GM23338 (cell line): ENCODE measurements at regions not wholly inside any gene's neighbourhood (a gene's known extent, or its start where the extent isn't known, plus 50 kb on each side); places are given as distances from the start of the nearest gene placed in this dataset.
A peak's percentile ranks its signal among the peaks of the same experiment; 100 is the strongest.

Experiments
- ATAC-seq: fragments of 200-7000 bp; cut with Tn5 transposase; 3 replicates; pipeline ENCODE4 v1.9.1; 2020
- DNase-seq: peaks from one replicate; pipeline ENCODE4 v3.0.0-alpha.2; 2015; ENCODE audit warnings: low spot score
- H2AFZ ChIP-seq: fragments of 200-600 bp; sonication (generic); 2 replicates; pipeline ENCODE4 v1.8.0; 2016; ENCODE audit warnings: antibody characterized with exemption, mild to moderate bottlenecking, moderate library complexity
- H3F3A ChIP-seq: fragments of 200-600 bp; sonication (generic); replicated peaks from 2 replicates; pipeline ENCODE4 v1.8.0; 2017; ENCODE audit warnings: antibody characterized with exemption, mixed run types, low read depth
- H3K27ac ChIP-seq: fragments of 200-600 bp; sonication (generic); 2 replicates; pipeline ENCODE4 v1.6.1; 2016; ENCODE audit warnings: low read depth
- H3K27me3 ChIP-seq: fragments of 200-600 bp; sonication (generic); 2 replicates; pipeline ENCODE4 v1.8.0; 2016; ENCODE audit warnings: mild to moderate bottlenecking, mixed run types, moderate library complexity; ENCODE audit not compliant: insufficient read depth
- H3K36me3 ChIP-seq: fragments of 200-600 bp; sonication (generic); 2 replicates; pipeline ENCODE4 v1.8.0; 2016; ENCODE audit warnings: mild to moderate bottlenecking; ENCODE audit not compliant: insufficient read depth
- H3K4me1 ChIP-seq: fragments of 200-600 bp; sonication (generic); 2 replicates; pipeline ENCODE4 v1.8.0; 2016; ENCODE audit warnings: mild to moderate bottlenecking, moderate library complexity; ENCODE audit not compliant: insufficient read depth
- H3K4me2 ChIP-seq: fragments of 200-600 bp; sonication (generic); 2 replicates; pipeline ENCODE4 v1.7.1; 2017; ENCODE audit warnings: mixed run types
- H3K4me3 ChIP-seq: fragments of 200-600 bp; sonication (generic); 2 replicates; pipeline ENCODE4 v1.6.1; 2016; ENCODE audit warnings: mixed run types
- H3K79me2 ChIP-seq: fragments of 200-600 bp; sonication (generic); replicated peaks from 2 replicates; pipeline ENCODE4 v1.8.0; 2017; ENCODE audit warnings: mild to moderate bottlenecking; ENCODE audit not compliant: insufficient read depth
- H3K9me2 ChIP-seq: fragments of 200-600 bp; sonication (generic); 2 replicates; pipeline ENCODE4 v1.8.0; 2017; ENCODE audit not compliant: insufficient read depth
- H4K20me1 ChIP-seq: fragments of 200-600 bp; sonication (generic); replicated peaks from 2 replicates; pipeline ENCODE4 v1.8.0; 2017; ENCODE audit warnings: mild to moderate bottlenecking; ENCODE audit not compliant: insufficient read depth
- H3K27ac Mint-ChIP-seq: 2 replicates; pipeline ENCODE4 v1.8.0; 2020; ENCODE audit warnings: inconsistent platforms, mild to moderate bottlenecking, moderate library complexity, mixed read lengths
- H3K27me3 Mint-ChIP-seq: 3 replicates; pipeline ENCODE4 v1.8.0; 2022; ENCODE audit warnings: low read depth, mild to moderate bottlenecking, moderate library complexity, mixed read lengths, inconsistent platforms; ENCODE audit not compliant: insufficient read depth, poor library complexity
- H3K36me3 Mint-ChIP-seq: 3 replicates; pipeline ENCODE4 v1.8.0; 2021; ENCODE audit warnings: low read depth, mild to moderate bottlenecking, inconsistent platforms, moderate library complexity, mixed read lengths
- H3K4me1 Mint-ChIP-seq: 3 replicates; pipeline ENCODE4 v1.8.0; 2020; ENCODE audit warnings: mild to moderate bottlenecking, inconsistent platforms, mixed read lengths
- H3K4me3 Mint-ChIP-seq: 3 replicates; pipeline ENCODE4 v1.8.0; 2021; ENCODE audit warnings: moderate library complexity, mild to moderate bottlenecking, inconsistent platforms, mixed read lengths
- H3K9me3 Mint-ChIP-seq: 3 replicates; pipeline ENCODE4 v1.8.0; 2020; ENCODE audit warnings: moderate library complexity, mild to moderate bottlenecking, inconsistent platforms, mixed read lengths
- CREB1 ChIP-seq: fragments of 250-450 bp; sonication (Bioruptor Pico); IDR thresholded peaks from 2 replicates; pipeline ENCODE4 v1.5.0; 2020; ENCODE audit warnings: low read depth, mild to moderate bottlenecking, moderate library complexity
- EZH2 ChIP-seq: fragments of 200-600 bp; sonication (generic); IDR thresholded peaks from one replicate; pipeline ENCODE4 v1.8.0; 2017; ENCODE audit warnings: antibody characterized with exemption, mild to moderate bottlenecking, low read depth; ENCODE audit not compliant: unreplicated experiment
- EZH2phosphoT487 ChIP-seq: fragments of 200-600 bp; sonication (generic); IDR thresholded peaks from one replicate; pipeline ENCODE4 v1.8.1; 2018; ENCODE audit warnings: antibody characterized with exemption; ENCODE audit not compliant: unreplicated experiment
- POLR2AphosphoS5 ChIP-seq: IDR thresholded peaks from 2 replicates; pipeline ENCODE4 v1.6.1; 2016; ENCODE audit warnings: antibody characterized with exemption, low read depth
- STAT1 ChIP-seq: IDR thresholded peaks from one replicate; pipeline ENCODE4 v1.6.1; 2016; ENCODE audit warnings: antibody characterized with exemption; ENCODE audit not compliant: unreplicated experiment
- ZNF331 ChIP-seq: fragments of 250-450 bp; sonication (Bioruptor Pico); IDR thresholded peaks from 2 replicates; pipeline ENCODE4 v1.5.0; 2020; ENCODE audit warnings: low read depth, mild to moderate bottlenecking, moderate library complexity
- TF ChIP-seq, protein P1 (sequence below): fragments of 250-450 bp; sonication (Bioruptor Pico); IDR thresholded peaks from 2 replicates; pipeline ENCODE4 v1.5.0; 2020; ENCODE audit warnings: mild to moderate bottlenecking, moderate library complexity
- TF ChIP-seq, protein P2 (sequence below): IDR thresholded peaks from 2 replicates; pipeline ENCODE4 v1.6.1; 2016; ENCODE audit warnings: antibody characterized with exemption

DNA sequence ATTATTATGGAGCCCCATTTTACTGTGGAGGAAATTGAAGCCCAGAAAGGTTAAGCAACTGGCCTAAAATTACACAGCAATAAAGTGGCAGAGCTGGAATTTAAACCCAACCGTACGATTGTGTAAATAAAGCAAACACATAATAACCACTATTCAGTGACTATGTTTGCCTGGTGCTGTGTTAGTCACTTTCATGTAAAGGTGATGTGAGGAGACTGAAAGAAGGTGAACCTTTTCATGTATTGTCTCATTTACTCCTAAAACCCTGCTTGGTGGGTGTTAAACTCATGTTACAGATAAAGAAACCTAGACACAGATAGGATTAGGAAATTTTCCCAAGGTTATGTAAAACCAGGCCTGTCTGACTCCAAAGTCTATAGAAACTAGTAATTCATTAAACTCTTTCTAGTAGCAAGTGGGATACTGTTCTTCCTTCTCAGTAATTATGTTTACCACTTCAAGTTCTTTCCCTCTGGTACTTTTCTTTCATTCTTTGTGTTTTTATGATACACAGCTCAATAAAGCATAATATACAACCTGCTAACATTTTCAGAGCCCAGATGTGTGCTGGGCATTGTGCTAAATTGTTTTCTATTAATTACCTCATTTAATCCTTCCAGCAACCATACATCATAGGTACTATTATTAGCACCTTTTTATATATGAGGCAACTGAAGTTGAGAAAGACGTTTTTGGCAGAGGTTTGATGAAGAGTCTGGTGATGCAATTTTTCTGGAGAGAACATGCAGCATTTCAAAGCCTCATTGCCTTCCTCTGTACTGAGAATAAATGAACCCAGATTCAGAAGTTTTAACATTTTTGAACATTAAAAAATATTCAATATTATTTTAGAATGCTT lies 202.7 kb downstream of the SPRY1 start:
- peak overlapping the region; percentile 75 for H3K27ac ChIP-seq
- DNase-seq = no peak
- Mint-ChIP-seq H3K4me3 (no peak overlapping the region), H3K27ac (peak overlapping the region; percentile 95; the same call in 1 of the 2 replicates), H3K36me3 (no peaks in the 10 kb centered on the region), H3K9me3 (no peaks in the 10 kb centered on the region; the same call in 2 of the 3 replicates), H3K27me3 (peaks cover 6% of the 10 kb centered on the region), H3K4me1 (peaks cover 33% of the 10 kb centered on the region)
- no peaks in the 10 kb centered on the region for H3K36me3 ChIP-seq
- TF ChIP-seq EZH2 (no peak), EZH2phosphoT487 (no peak), CREB1 (CRISPR knock-in tag) (no peak), STAT1 (no peak), ZNF331 (no peak), POLR2AphosphoS5 (no peak)
- TF ChIP-seq, protein P1, sequence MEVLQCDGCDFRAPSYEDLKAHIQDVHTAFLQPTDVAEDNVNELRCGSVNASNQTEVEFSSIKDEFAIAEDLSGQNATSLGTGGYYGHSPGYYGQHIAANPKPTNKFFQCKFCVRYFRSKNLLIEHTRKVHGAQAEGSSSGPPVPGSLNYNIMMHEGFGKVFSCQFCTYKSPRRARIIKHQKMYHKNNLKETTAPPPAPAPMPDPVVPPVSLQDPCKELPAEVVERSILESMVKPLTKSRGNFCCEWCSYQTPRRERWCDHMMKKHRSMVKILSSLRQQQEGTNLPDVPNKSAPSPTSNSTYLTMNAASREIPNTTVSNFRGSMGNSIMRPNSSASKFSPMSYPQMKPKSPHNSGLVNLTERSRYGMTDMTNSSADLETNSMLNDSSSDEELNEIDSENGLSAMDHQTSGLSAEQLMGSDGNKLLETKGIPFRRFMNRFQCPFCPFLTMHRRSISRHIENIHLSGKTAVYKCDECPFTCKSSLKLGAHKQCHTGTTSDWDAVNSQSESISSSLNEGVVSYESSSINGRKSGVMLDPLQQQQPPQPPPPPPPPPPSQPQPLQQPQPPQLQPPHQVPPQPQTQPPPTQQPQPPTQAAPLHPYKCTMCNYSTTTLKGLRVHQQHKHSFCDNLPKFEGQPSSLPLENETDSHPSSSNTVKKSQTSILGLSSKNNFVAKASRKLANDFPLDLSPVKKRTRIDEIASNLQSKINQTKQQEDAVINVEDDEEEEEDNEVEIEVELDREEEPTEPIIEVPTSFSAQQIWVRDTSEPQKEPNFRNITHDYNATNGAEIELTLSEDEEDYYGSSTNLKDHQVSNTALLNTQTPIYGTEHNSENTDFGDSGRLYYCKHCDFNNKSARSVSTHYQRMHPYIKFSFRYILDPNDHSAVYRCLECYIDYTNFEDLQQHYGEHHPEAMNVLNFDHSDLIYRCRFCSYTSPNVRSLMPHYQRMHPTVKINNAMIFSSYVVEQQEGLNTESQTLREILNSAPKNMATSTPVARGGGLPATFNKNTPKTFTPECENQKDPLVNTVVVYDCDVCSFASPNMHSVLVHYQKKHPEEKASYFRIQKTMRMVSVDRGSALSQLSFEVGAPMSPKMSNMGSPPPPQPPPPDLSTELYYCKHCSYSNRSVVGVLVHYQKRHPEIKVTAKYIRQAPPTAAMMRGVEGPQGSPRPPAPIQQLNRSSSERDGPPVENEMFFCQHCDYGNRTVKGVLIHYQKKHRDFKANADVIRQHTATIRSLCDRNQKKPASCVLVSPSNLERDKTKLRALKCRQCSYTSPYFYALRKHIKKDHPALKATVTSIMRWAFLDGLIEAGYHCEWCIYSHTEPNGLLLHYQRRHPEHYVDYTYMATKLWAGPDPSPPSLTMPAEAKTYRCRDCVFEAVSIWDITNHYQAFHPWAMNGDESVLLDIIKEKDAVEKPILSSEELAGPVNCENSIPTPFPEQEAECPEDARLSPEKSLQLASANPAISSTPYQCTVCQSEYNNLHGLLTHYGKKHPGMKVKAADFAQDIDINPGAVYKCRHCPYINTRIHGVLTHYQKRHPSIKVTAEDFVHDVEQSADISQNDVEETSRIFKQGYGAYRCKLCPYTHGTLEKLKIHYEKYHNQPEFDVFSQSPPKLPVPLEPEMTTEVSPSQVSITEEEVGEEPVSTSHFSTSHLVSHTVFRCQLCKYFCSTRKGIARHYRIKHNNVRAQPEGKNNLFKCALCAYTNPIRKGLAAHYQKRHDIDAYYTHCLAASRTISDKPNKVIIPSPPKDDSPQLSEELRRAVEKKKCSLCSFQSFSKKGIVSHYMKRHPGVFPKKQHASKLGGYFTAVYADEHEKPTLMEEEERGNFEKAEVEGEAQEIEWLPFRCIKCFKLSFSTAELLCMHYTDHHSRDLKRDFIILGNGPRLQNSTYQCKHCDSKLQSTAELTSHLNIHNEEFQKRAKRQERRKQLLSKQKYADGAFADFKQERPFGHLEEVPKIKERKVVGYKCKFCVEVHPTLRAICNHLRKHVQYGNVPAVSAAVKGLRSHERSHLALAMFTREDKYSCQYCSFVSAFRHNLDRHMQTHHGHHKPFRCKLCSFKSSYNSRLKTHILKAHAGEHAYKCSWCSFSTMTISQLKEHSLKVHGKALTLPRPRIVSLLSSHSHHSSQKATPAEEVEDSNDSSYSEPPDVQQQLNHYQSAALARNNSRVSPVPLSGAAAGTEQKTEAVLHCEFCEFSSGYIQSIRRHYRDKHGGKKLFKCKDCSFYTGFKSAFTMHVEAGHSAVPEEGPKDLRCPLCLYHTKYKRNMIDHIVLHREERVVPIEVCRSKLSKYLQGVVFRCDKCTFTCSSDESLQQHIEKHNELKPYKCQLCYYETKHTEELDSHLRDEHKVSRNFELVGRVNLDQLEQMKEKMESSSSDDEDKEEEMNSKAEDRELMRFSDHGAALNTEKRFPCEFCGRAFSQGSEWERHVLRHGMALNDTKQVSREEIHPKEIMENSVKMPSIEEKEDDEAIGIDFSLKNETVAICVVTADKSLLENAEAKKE (CRISPR knock-in tag) = no peak
- TF ChIP-seq, protein P2, sequence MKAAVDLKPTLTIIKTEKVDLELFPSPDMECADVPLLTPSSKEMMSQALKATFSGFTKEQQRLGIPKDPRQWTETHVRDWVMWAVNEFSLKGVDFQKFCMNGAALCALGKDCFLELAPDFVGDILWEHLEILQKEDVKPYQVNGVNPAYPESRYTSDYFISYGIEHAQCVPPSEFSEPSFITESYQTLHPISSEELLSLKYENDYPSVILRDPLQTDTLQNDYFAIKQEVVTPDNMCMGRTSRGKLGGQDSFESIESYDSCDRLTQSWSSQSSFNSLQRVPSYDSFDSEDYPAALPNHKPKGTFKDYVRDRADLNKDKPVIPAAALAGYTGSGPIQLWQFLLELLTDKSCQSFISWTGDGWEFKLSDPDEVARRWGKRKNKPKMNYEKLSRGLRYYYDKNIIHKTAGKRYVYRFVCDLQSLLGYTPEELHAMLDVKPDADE = no peak
- H3F3A ChIP-seq = no peaks in the 10 kb centered on the region
- no peaks in the 10 kb centered on the region for H3K79me2 ChIP-seq
- H2AFZ ChIP-seq = no peak overlapping the region
- peaks cover 14% of the 10 kb centered on the region for H3K4me1 ChIP-seq
- H3K4me3 ChIP-seq = no peak overlapping the region
- no peaks in the 10 kb centered on the region for H4K20me1 ChIP-seq
- H3K27me3 ChIP-seq = no peaks in the 10 kb centered on the region
- no peak overlapping the region for H3K4me2 ChIP-seq
- ATAC-seq = no peak
- no peaks in the 10 kb centered on the region for H3K9me2 ChIP-seq
